IMR-90 (cell line): ENCODE measurements at regions not wholly inside any gene's neighbourhood (a gene's known extent, or its start where the extent isn't known, plus 50 kb on each side); places are given as distances from the start of the nearest gene placed in this dataset.

Source experiments
- ATAC-seq: fragments of 200-7000 bp; cut with Tn5 transposase; 2 replicates; pipeline ENCODE4 v1.9.1; 2020; ENCODE audit warnings: low read depth, mild to moderate bottlenecking, moderate library complexity
- BruUV-seq: library from RNA; stranded (reverse); fragments of 400-500 nt; replicated peaks from 2 replicates; lab custom pipeline; 2021; lab: Mats Ljungman, UMichigan
- CTCF ChIA-PET: fragments of 300-600 bp; formaldehyde crosslinking; extraction: SDS; loops from one replicate; lab custom pipeline; 2021; ENCODE audit warnings: antibody characterized with exemption; lab: Yijun Ruan, JAX
- POLR2A ChIA-PET: fragments of 300-600 bp; sonication (Branson Sonifier 250); formaldehyde crosslinking; loops from one replicate; lab custom pipeline; 2022; ENCODE audit warnings: antibody characterized with exemption; ENCODE audit not compliant: unreplicated experiment; lab: Charles Lee
- DNase-seq: peaks from one replicate; pipeline ENCODE4 v3.0.0; 2013
- H2AFZ ChIP-seq: replicated peaks from 2 replicates; pipeline ENCODE3; 2013; ENCODE audit warnings: low read length, mild to moderate bottlenecking; ENCODE audit not compliant: poor library complexity
- H2AK5ac ChIP-seq: 2 replicates; pipeline ENCODE4 v1.6.1; 2013; ENCODE audit warnings: low read depth, low read length, inconsistent platforms
- H2AK9ac ChIP-seq: replicated peaks from 2 replicates; pipeline ENCODE3; 2013; ENCODE audit warnings: mild to moderate bottlenecking, low read depth, low read length, moderate library complexity; ENCODE audit not compliant: poor library complexity
- H2BK120ac ChIP-seq: 2 replicates; pipeline ENCODE4 v1.6.1; 2013; ENCODE audit warnings: low read depth, low read length, inconsistent platforms
- H2BK15ac ChIP-seq: 3 replicates; pipeline ENCODE4 v1.6.1; 2013; ENCODE audit warnings: low read depth, low read length, inconsistent platforms
- H2BK20ac ChIP-seq: 2 replicates; pipeline ENCODE4 v1.6.1; 2013; ENCODE audit warnings: low read depth, mild to moderate bottlenecking, inconsistent platforms, low read length, moderate library complexity
- H2BK5ac ChIP-seq: 2 replicates; pipeline ENCODE4 v1.6.1; 2013; ENCODE audit warnings: mild to moderate bottlenecking, low read depth, low read length, inconsistent platforms; ENCODE audit not compliant: poor library complexity, severe bottlenecking
- H3K14ac ChIP-seq: replicated peaks from 2 replicates; pipeline ENCODE4 v1.6.1; 2013; ENCODE audit warnings: low read depth, low read length, inconsistent platforms
- H3K18ac ChIP-seq: 2 replicates; pipeline ENCODE4 v1.6.1; 2013; ENCODE audit warnings: low read depth, low read length, control low read depth
- H3K23ac ChIP-seq: 2 replicates; pipeline ENCODE4 v1.6.1; 2013; ENCODE audit warnings: low read depth, low read length, inconsistent platforms
- H3K27ac ChIP-seq: 2 replicates; pipeline ENCODE4 v1.5.1; 2013; ENCODE audit warnings: mild to moderate bottlenecking, control low read depth, low read length; ENCODE audit not compliant: insufficient read depth
- H3K27me3 ChIP-seq: 2 replicates; pipeline ENCODE4 v1.6.1; 2013; ENCODE audit warnings: low read length; ENCODE audit not compliant: control insufficient read depth, insufficient read depth
- H3K36me3 ChIP-seq: 2 replicates; pipeline ENCODE4 v1.6.1; 2013; ENCODE audit warnings: low read length, mixed read lengths; ENCODE audit not compliant: control insufficient read depth, insufficient read depth
- H3K4ac ChIP-seq: 2 replicates; pipeline ENCODE4 v1.6.1; 2013; ENCODE audit warnings: low read depth, low read length, inconsistent platforms
- H3K4me1 ChIP-seq: 2 replicates; pipeline ENCODE4 v1.6.1; 2013; ENCODE audit warnings: low read length, mixed read lengths; ENCODE audit not compliant: control insufficient read depth, insufficient read depth
- H3K4me2 ChIP-seq: 2 replicates; pipeline ENCODE4 v1.6.1; 2013; ENCODE audit warnings: low read depth, mild to moderate bottlenecking, control low read depth, low read length, moderate library complexity
- H3K4me3 ChIP-seq: 2 replicates; pipeline ENCODE4 v1.5.1; 2013; ENCODE audit warnings: low read depth, mild to moderate bottlenecking, control low read depth, low read length, moderate library complexity; ENCODE audit not compliant: insufficient read depth
- H3K56ac ChIP-seq: 2 replicates; pipeline ENCODE4 v1.6.1; 2013; ENCODE audit warnings: low read length, inconsistent platforms; ENCODE audit not compliant: insufficient read depth; ENCODE audit errors: extremely low read depth
- H3K79me1 ChIP-seq, 2 experiments: 2 replicates each; pipeline ENCODE4 v1.6.1; 2013; ENCODE audit warnings: low read length in 2 of 2, inconsistent platforms in 1 of 2, low read depth in 1 of 2
- H3K9ac ChIP-seq: 2 replicates; pipeline ENCODE4 v1.6.1; 2013; ENCODE audit warnings: low read depth, low read length, control low read depth
- H3K9me1 ChIP-seq: 2 replicates; pipeline ENCODE4 v1.6.1; 2013; ENCODE audit warnings: low read length, inconsistent platforms; ENCODE audit not compliant: insufficient read depth
- H3K9me3 ChIP-seq: 2 replicates; pipeline ENCODE4 v1.6.1; 2013; ENCODE audit warnings: low read length; ENCODE audit not compliant: control insufficient read depth, insufficient read depth
- H4K20me1 ChIP-seq: 2 replicates; pipeline ENCODE4 v1.6.1; 2013; ENCODE audit warnings: low read length, inconsistent platforms; ENCODE audit not compliant: insufficient read depth
- H4K5ac ChIP-seq: 2 replicates; pipeline ENCODE4 v1.6.1; 2013; ENCODE audit warnings: mild to moderate bottlenecking, low read depth, low read length, control low read depth
- H4K8ac ChIP-seq, 2 experiments: 2 replicates each; pipeline ENCODE4 v1.6.1; 2013; ENCODE audit warnings: low read depth in 2 of 2, low read length in 2 of 2, control low read depth in 1 of 2, inconsistent platforms in 1 of 2
- H4K91ac ChIP-seq: 2 replicates; pipeline ENCODE4 v1.6.1; 2013; ENCODE audit warnings: low read depth, low read length, inconsistent platforms; ENCODE audit not compliant: insufficient read depth
- CEBPB ChIP-seq: IDR thresholded peaks from 2 replicates; pipeline ENCODE4 v1.6.1; 2012; ENCODE audit warnings: low read depth, low read length, improper control_type of control experiment
- CTCF ChIP-seq: conservative IDR thresholded peaks from 2 replicates; pipeline ENCODE4 v1.5.1; 2012; ENCODE audit warnings: mild to moderate bottlenecking, low read depth, low read length, improper control_type of control experiment
- MXI1 ChIP-seq: IDR thresholded peaks from 2 replicates; pipeline ENCODE4 v1.6.1; 2012; ENCODE audit warnings: low read depth, mild to moderate bottlenecking, low read length, moderate library complexity, borderline replicate concordance
- RCOR1 ChIP-seq: IDR thresholded peaks from 2 replicates; pipeline ENCODE4 v1.6.1; 2012; ENCODE audit warnings: mild to moderate bottlenecking, low read length, improper control_type of control experiment; ENCODE audit not compliant: insufficient replicate concordance
- RFX5 ChIP-seq: IDR thresholded peaks from 2 replicates; pipeline ENCODE4 v1.8.0; 2012; ENCODE audit warnings: low read depth, mild to moderate bottlenecking, low read length, moderate library complexity
- dilution Hi-C: fragments of 300-500 bp; cut with HindIII; formaldehyde crosslinking; loops from one replicate; pipeline ENCODE4 v1.14.3; 2018; ENCODE audit warnings: low sequenced_read_pairs; ENCODE audit not compliant: unreplicated experiment
- in situ Hi-C: fragments of 300-500 bp; cut with MboI; formaldehyde crosslinking; loops from 3 replicates; pipeline ENCODE4 v1.14.3; 2019; ENCODE audit warnings: low sequenced_read_pairs, inconsistent platforms, mixed read lengths
- intact Hi-C: fragments of 100-400 bp; cut with micrococcal nuclease; formaldehyde crosslinking; loops from 2 replicates; pipeline ENCODE4 v1.10.0; 2022

DNA sequence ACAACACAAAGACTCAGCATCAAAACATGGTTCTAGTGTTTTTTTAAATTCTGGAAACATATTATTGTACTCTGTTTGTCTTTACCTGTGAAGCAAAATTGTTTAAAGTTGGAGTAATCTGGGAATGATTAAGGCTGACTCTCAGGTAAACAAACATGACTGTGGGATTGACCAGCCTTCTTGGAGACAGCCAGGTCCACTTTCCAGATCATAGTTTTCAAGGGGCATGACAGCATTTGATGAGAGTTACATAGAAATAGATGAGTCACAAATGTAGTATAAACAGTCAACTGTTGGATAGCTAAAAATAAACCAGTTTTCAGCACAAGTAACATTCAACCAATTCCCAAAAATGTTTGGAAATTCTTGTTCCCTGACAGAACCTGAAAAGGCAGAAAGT is 1680.9 kb downstream of the OLFM4 start:
- no peak overlapping the region for H3K4me3 ChIP-seq
- no peak overlapping the region for H2BK15ac ChIP-seq
- no peak overlapping the region for H3K23ac ChIP-seq
- no peaks in the 10 kb centered on the region for H3K27me3 ChIP-seq
- H3K79me1 ChIP-seq, result no peaks in the 10 kb centered on the region
- TF ChIP-seq RCOR1 (no peak), CEBPB (no peak), RFX5 (no peak), CTCF (no peak), MXI1 (no peak)
- H3K36me3 ChIP-seq, result no peaks in the 10 kb centered on the region
- no peak overlapping the region for H3K4ac ChIP-seq
- DNase-seq, result no peak
- H3K9me1 ChIP-seq, result no peaks in the 10 kb centered on the region
- no peak overlapping the region for H3K27ac ChIP-seq
- no peak overlapping the region for H2BK120ac ChIP-seq
- CTCF ChIA-PET, result no interaction called here
- H2AFZ ChIP-seq, result no peak overlapping the region
- H3K18ac ChIP-seq, result no peak overlapping the region
- no peak overlapping the region for H4K91ac ChIP-seq
- H2AK9ac ChIP-seq, result no peak overlapping the region
- H3K4me1 ChIP-seq, result no peaks in the 10 kb centered on the region
- dilution Hi-C loops (no loop called here), in situ Hi-C loops (no loop called here), intact Hi-C loops (no loop called here)
- no peak overlapping the region for H2BK20ac ChIP-seq
- no peak overlapping the region for H3K4me2 ChIP-seq
- POLR2A ChIA-PET, result no interaction called here
- H3K9me3 ChIP-seq, result peaks cover 13% of the 10 kb centered on the region; the same call in 1 of the 2 replicates
- H4K5ac ChIP-seq, result no peak overlapping the region
- no peak overlapping the region for H4K8ac ChIP-seq
- no peak for ATAC-seq
- no peaks in the 10 kb centered on the region for H4K20me1 ChIP-seq
- H2AK5ac ChIP-seq, result no peak overlapping the region
- H3K9ac ChIP-seq, result no peak overlapping the region
- H3K56ac ChIP-seq, result no peak overlapping the region
- H2BK5ac ChIP-seq, result no peak overlapping the region
- no peak overlapping the region for H3K14ac ChIP-seq
- no TSS peak for BruUV-seq
